ENCODE measurements at regions not wholly inside any gene's neighbourhood (a gene's known extent, or its start where the extent isn't known, plus 50 kb on each side); places are given as distances from the start of the nearest gene placed in this dataset.

- peaks cover 9% of the 10 kb centered on the region for H3K4me1 ChIP-seq (ENCODE audit: control insufficient read depth, extremely low read depth, insufficient read depth, low read length)
- no peak overlapping the region for H3K4me3 ChIP-seq (replicated peaks in 1 of 4; ENCODE audit: control extremely low read depth in 1 of 4, insufficient read depth in 1 of 4, low read depth in 3 of 4, low read length in 4 of 4)
- no peak overlapping the region for H3K4me2 ChIP-seq (ENCODE audit: extremely low read depth, insufficient read depth, low read length)
- H2AFZ ChIP-seq (ENCODE audit: low read length): no peak overlapping the region
- H4K20me1 ChIP-seq (ENCODE audit: control insufficient read depth, extremely low read depth, insufficient read depth, low read length): no peaks in the 10 kb centered on the region
- H3K36me3 ChIP-seq (ENCODE audit: control insufficient read depth, insufficient read depth, low read length): no peaks in the 10 kb centered on the region
- H3K79me2 ChIP-seq (ENCODE audit: control insufficient read depth, insufficient read depth, low read length): no peaks in the 10 kb centered on the region
- DNase-seq (ENCODE audit: low read depth in 2 of 2): no peak
- no peak for TF ChIP-seq CTCF (conservative IDR thresholded peaks at IDR 0.05 in 1 of 2, IDR thresholded peaks at IDR 0.05 in 1 of 2; ENCODE audit: low read depth in 1 of 2, low read length in 2 of 2)
- TF ChIP-seq EZH2 (IDR thresholded peaks at IDR 0.05; ENCODE audit: low read length, missing control alignments): no peak
- H3K27ac ChIP-seq (ENCODE audit: insufficient read depth, low read length): no peak overlapping the region
- H3K27me3 ChIP-seq (ENCODE audit: control insufficient read depth, insufficient read depth, low read length): no peaks in the 10 kb centered on the region
- H3K9ac ChIP-seq (ENCODE audit: insufficient read depth, low read length): no peak overlapping the region
- H3K9me3 ChIP-seq (ENCODE audit: control insufficient read depth, insufficient read depth, low read depth, low read length): no peaks in the 10 kb centered on the region
These were observed 426.0 kb downstream of the RPS24 start for GRCh38 chr10:78459639-78460037.

GRCh38 chr10:78460204-78460603 lies 426.5 kb downstream of the RPS24 start:
- DNase-seq (ENCODE audit: low read depth in 2 of 2): no peak
- H2AFZ ChIP-seq (ENCODE audit: low read length): no peak overlapping the region
- no peak overlapping the region for H3K27ac ChIP-seq (ENCODE audit: insufficient read depth, low read length)
- TF ChIP-seq EZH2 (IDR thresholded peaks at IDR 0.05; ENCODE audit: low read length, missing control alignments) (no peak), CTCF (conservative IDR thresholded peaks at IDR 0.05 in 1 of 2, IDR thresholded peaks at IDR 0.05 in 1 of 2; ENCODE audit: low read depth in 1 of 2, low read length in 2 of 2) (no peak)
- no peaks in the 10 kb centered on the region for H3K9me3 ChIP-seq (ENCODE audit: control insufficient read depth, insufficient read depth, low read depth, low read length)
- H3K4me1 ChIP-seq (ENCODE audit: control insufficient read depth, extremely low read depth, insufficient read depth, low read length): peaks cover 9% of the 10 kb centered on the region
- no peaks in the 10 kb centered on the region for H3K79me2 ChIP-seq (ENCODE audit: control insufficient read depth, insufficient read depth, low read length)
- H4K20me1 ChIP-seq (ENCODE audit: control insufficient read depth, extremely low read depth, insufficient read depth, low read length): no peaks in the 10 kb centered on the region
- H3K9ac ChIP-seq (ENCODE audit: insufficient read depth, low read length): no peak overlapping the region
- no peaks in the 10 kb centered on the region for H3K36me3 ChIP-seq (ENCODE audit: control insufficient read depth, insufficient read depth, low read length)
- no peak overlapping the region for H3K4me2 ChIP-seq (ENCODE audit: extremely low read depth, insufficient read depth, low read length)
- no peaks in the 10 kb centered on the region for H3K27me3 ChIP-seq (ENCODE audit: control insufficient read depth, insufficient read depth, low read length)
- no peak overlapping the region for H3K4me3 ChIP-seq (replicated peaks in 1 of 4; ENCODE audit: control extremely low read depth in 1 of 4, insufficient read depth in 1 of 4, low read depth in 3 of 4, low read length in 4 of 4)

- no peak for DNase-seq (ENCODE audit: low read depth in 2 of 2)
- H3K27ac ChIP-seq (ENCODE audit: insufficient read depth, low read length): no peak overlapping the region
- no peaks in the 10 kb centered on the region for H3K79me2 ChIP-seq (ENCODE audit: control insufficient read depth, insufficient read depth, low read length)
- TF ChIP-seq CTCF (conservative IDR thresholded peaks at IDR 0.05 in 1 of 2, IDR thresholded peaks at IDR 0.05 in 1 of 2; ENCODE audit: low read depth in 1 of 2, low read length in 2 of 2) (no peak), EZH2 (IDR thresholded peaks at IDR 0.05; ENCODE audit: low read length, missing control alignments) (no peak)
- H3K36me3 ChIP-seq (ENCODE audit: control insufficient read depth, insufficient read depth, low read length): no peaks in the 10 kb centered on the region
- H3K4me3 ChIP-seq (replicated peaks in 1 of 4; ENCODE audit: control extremely low read depth in 1 of 4, insufficient read depth in 1 of 4, low read depth in 3 of 4, low read length in 4 of 4): no peak overlapping the region
- no peak overlapping the region for H3K4me2 ChIP-seq (ENCODE audit: extremely low read depth, insufficient read depth, low read length)
- no peak overlapping the region for H3K9ac ChIP-seq (ENCODE audit: insufficient read depth, low read length)
- H3K4me1 ChIP-seq (ENCODE audit: control insufficient read depth, extremely low read depth, insufficient read depth, low read length): peaks cover 9% of the 10 kb centered on the region
- no peaks in the 10 kb centered on the region for H3K27me3 ChIP-seq (ENCODE audit: control insufficient read depth, insufficient read depth, low read length)
- no peaks in the 10 kb centered on the region for H3K9me3 ChIP-seq (ENCODE audit: control insufficient read depth, insufficient read depth, low read depth, low read length)
- H2AFZ ChIP-seq (ENCODE audit: low read length): no peak overlapping the region
- H4K20me1 ChIP-seq (ENCODE audit: control insufficient read depth, extremely low read depth, insufficient read depth, low read length): no peaks in the 10 kb centered on the region
These were observed 427.7 kb downstream of the RPS24 start for GRCh38 chr10:78461333-78461732.
